ENCODE measurements at regions not wholly inside any gene's neighbourhood (a gene's known extent, or its start where the extent isn't known, plus 50 kb on each side); places are given as distances from the start of the nearest gene placed in this dataset.

DNA sequence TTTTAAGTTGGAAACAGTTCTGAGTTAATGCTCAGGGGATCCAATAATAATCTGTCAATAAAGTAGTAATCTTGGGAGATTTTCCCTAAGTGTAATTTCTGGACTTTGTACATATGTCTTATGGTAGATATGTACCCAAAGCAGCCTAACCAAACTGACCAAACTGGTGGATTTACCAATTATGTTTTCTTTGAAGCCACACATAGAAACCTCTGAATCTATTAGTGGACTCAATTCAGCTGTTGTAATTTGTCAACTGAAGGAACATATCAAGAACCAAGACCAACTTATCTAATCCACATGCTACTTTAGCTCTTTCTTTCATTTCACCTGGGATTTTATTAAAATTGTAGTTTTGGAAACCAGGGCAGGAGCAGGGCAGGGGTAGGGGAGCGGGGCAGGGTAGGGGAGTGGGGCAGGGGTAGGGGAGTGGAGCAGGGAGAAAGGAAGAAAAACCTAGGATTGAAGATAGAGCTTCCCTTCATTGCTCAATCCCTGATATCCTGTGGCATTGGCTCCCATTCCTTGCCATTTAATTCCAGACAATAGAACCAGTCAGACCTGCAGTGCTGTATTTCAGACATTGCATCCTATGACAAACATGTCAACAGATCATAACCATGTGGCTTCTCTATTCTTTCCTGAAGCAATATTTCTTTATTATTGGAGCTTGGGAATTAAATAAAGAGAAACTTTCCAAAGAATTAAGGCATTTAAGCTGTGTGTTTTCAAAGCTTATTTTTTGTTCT is 101.8 kb downstream of the NFKBIZ start (continued):
- TF ChIP-seq, protein P1, sequence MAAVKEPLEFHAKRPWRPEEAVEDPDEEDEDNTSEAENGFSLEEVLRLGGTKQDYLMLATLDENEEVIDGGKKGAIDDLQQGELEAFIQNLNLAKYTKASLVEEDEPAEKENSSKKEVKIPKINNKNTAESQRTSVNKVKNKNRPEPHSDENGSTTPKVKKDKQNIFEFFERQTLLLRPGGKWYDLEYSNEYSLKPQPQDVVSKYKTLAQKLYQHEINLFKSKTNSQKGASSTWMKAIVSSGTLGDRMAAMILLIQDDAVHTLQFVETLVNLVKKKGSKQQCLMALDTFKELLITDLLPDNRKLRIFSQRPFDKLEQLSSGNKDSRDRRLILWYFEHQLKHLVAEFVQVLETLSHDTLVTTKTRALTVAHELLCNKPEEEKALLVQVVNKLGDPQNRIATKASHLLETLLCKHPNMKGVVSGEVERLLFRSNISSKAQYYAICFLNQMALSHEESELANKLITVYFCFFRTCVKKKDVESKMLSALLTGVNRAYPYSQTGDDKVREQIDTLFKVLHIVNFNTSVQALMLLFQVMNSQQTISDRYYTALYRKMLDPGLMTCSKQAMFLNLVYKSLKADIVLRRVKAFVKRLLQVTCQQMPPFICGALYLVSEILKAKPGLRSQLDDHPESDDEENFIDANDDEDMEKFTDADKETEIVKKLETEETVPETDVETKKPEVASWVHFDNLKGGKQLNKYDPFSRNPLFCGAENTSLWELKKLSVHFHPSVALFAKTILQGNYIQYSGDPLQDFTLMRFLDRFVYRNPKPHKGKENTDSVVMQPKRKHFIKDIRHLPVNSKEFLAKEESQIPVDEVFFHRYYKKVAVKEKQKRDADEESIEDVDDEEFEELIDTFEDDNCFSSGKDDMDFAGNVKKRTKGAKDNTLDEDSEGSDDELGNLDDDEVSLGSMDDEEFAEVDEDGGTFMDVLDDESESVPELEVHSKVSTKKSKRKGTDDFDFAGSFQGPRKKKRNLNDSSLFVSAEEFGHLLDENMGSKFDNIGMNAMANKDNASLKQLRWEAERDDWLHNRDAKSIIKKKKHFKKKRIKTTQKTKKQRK (IDR thresholded peaks at IDR 0.05; ENCODE audit: low read depth, low read length): no peak
- TF ChIP-seq RFX5 (IDR thresholded peaks at IDR 0.05; ENCODE audit: low read depth, low read length): no peak
- TF ChIP-seq, protein P2, sequence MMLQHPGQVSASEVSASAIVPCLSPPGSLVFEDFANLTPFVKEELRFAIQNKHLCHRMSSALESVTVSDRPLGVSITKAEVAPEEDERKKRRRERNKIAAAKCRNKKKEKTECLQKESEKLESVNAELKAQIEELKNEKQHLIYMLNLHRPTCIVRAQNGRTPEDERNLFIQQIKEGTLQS (IDR thresholded peaks at IDR 0.05; ENCODE audit: borderline replicate concordance, extremely low read depth, low read depth, low read length): no peak
- TF ChIP-seq EZH2 (IDR thresholded peaks at IDR 0.05; ENCODE audit: borderline replicate concordance, control insufficient read depth, low read depth, low read length): no peak
- no peak for TF ChIP-seq CHD1 (IDR thresholded peaks at IDR 0.05; ENCODE audit: low read depth, low read length)
- TF ChIP-seq POU2F2 (IDR thresholded peaks at IDR 0.05; ENCODE audit: borderline replicate concordance, low read depth, low read length): no peak
- TF ChIP-seq IKZF1 (conservative IDR thresholded peaks at IDR 0.05): no peak
- TF ChIP-seq PAX8 (IDR thresholded peaks at IDR 0.05): no peak
- peak; percentile 38 for TF ChIP-seq BCL11A (IDR thresholded peaks at IDR 0.05; ENCODE audit: low read depth, low read length)
- no peak for TF ChIP-seq KDM1A (IDR thresholded peaks at IDR 0.05; ENCODE audit: borderline replicate concordance)
- TF ChIP-seq NFYA (IDR thresholded peaks at IDR 0.05; ENCODE audit: borderline replicate concordance, low read depth, low read length): no peak
- no peak for TF ChIP-seq MXI1 (IDR thresholded peaks at IDR 0.05; ENCODE audit: low read depth, low read length)
- TF ChIP-seq CBX5 (IDR thresholded peaks at IDR 0.05; ENCODE audit: low read depth): no peak
- no peak for TF ChIP-seq HDGF (IDR thresholded peaks at IDR 0.05)
- TF ChIP-seq DPF2 (IDR thresholded peaks at IDR 0.05): no peak
- no peak for TF ChIP-seq NRF1 (conservative IDR thresholded peaks at IDR 0.05; ENCODE audit: low read depth, low read length)
- no peak for TF ChIP-seq FOXK2 (IDR thresholded peaks at IDR 0.05)
- no peak for TF ChIP-seq TARDBP (IDR thresholded peaks at IDR 0.05; ENCODE audit: borderline replicate concordance)
- TF ChIP-seq, protein P3, sequence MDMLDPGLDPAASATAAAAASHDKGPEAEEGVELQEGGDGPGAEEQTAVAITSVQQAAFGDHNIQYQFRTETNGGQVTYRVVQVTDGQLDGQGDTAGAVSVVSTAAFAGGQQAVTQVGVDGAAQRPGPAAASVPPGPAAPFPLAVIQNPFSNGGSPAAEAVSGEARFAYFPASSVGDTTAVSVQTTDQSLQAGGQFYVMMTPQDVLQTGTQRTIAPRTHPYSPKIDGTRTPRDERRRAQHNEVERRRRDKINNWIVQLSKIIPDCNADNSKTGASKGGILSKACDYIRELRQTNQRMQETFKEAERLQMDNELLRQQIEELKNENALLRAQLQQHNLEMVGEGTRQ (IDR thresholded peaks at IDR 0.05; ENCODE audit: borderline replicate concordance, low read depth, low read length): no peak
- no peak for TF ChIP-seq MYB (IDR thresholded peaks at IDR 0.05; ENCODE audit: borderline replicate concordance, low read depth, low read length)
- no peak for TF ChIP-seq MEF2A (IDR thresholded peaks at IDR 0.05; ENCODE audit: insufficient read depth, low read depth, low read length)
- no peak for TF ChIP-seq RCOR1 (conservative IDR thresholded peaks at IDR 0.05; ENCODE audit: low read depth, low read length)
- TF ChIP-seq, protein P4, sequence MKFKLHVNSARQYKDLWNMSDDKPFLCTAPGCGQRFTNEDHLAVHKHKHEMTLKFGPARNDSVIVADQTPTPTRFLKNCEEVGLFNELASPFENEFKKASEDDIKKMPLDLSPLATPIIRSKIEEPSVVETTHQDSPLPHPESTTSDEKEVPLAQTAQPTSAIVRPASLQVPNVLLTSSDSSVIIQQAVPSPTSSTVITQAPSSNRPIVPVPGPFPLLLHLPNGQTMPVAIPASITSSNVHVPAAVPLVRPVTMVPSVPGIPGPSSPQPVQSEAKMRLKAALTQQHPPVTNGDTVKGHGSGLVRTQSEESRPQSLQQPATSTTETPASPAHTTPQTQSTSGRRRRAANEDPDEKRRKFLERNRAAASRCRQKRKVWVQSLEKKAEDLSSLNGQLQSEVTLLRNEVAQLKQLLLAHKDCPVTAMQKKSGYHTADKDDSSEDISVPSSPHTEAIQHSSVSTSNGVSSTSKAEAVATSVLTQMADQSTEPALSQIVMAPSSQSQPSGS (IDR thresholded peaks at IDR 0.05; ENCODE audit: low read length): 0 out of 2 replicates have a peak, but pooled peaks have one; percentile 1
- 0 out of 4 replicates have a peak, but pooled peaks of 1 of the 2 experiments have one; percentile 2 for TF ChIP-seq IKZF2 (IDR thresholded peaks at IDR 0.05)
